AG04450 (cell line): ENCODE measurements at regions not wholly inside any gene's neighbourhood (a gene's known extent, or its start where the extent isn't known, plus 50 kb on each side); places are given as distances from the start of the nearest gene placed in this dataset.

Source experiments
- CTCF ChIA-PET: fragments of 300-600, 350-600 bp; formaldehyde crosslinking; extraction: SDS; loops from one replicate; lab custom pipeline; 2022; ENCODE audit warnings: antibody characterized with exemption, inconsistent platforms; lab: Charles Lee
- POLR2A ChIA-PET: fragments of 350-600 bp; formaldehyde crosslinking; extraction: SDS; loops from one replicate; lab custom pipeline; 2021; ENCODE audit warnings: antibody characterized with exemption, inconsistent platforms; lab: Yijun Ruan, JAX
- DNase-seq: peaks from one replicate; pipeline ENCODE4 v3.0.0-alpha.2; 2011; ENCODE audit warnings: low read depth, low spot score
- H3K27ac ChIP-seq: one replicate; pipeline ENCODE4 v1.5.1; 2012; ENCODE audit warnings: low read depth, low read length, control low read depth
- H3K27me3 ChIP-seq: one replicate; pipeline ENCODE4 v1.6.0; 2012; ENCODE audit warnings: low read length; ENCODE audit not compliant: control insufficient read depth, insufficient read depth
- H3K4me3 ChIP-seq: 2 replicates; pipeline ENCODE4 v1.5.1; 2011; ENCODE audit warnings: mild to moderate bottlenecking, low read depth, low read length, control low read depth
- H3K9me3 ChIP-seq: 2 replicates; pipeline ENCODE4 v1.5.1; 2012; ENCODE audit warnings: low read length; ENCODE audit not compliant: control insufficient read depth, insufficient read depth
- CTCF ChIP-seq: IDR thresholded peaks from 2 replicates; pipeline ENCODE4 v1.5.1; 2011; ENCODE audit warnings: low read depth, low read length, control low read depth, inconsistent platforms

- Histone ChIP-seq H3K27ac (no peak overlapping the region), H3K27me3 (no peaks in the 10 kb centered on the region), H3K4me3 (no peak overlapping the region), H3K9me3 (no peaks in the 10 kb centered on the region)
- ChIA-PET CTCF (no interaction called here), POLR2A (no interaction called here)
- no peak for TF ChIP-seq CTCF
- DNase-seq = no peak
These were observed 537.1 kb upstream of the ST8SIA4 start for GRCh38 chr5:101440173-101440572.

GRCh38 chr5:101437351-101437750 lies 534.3 kb upstream of the ST8SIA4 start:
- Histone ChIP-seq H3K27ac (no peak overlapping the region), H3K4me3 (no peak overlapping the region), H3K9me3 (no peaks in the 10 kb centered on the region), H3K27me3 (no peaks in the 10 kb centered on the region)
- TF ChIP-seq CTCF = no peak
- DNase-seq = no peak
- POLR2A ChIA-PET = no interaction called here
- CTCF ChIA-PET = no interaction called here

GRCh38 chr5:101435768-101436167 lies 532.7 kb upstream of the ST8SIA4 start:
- no peak for TF ChIP-seq CTCF
- no peaks in the 10 kb centered on the region for H3K9me3 ChIP-seq
- POLR2A ChIA-PET = no interaction called here
- no peak overlapping the region for H3K27ac ChIP-seq
- H3K27me3 ChIP-seq = no peaks in the 10 kb centered on the region
- no peak for DNase-seq
- CTCF ChIA-PET = no interaction called here
- H3K4me3 ChIP-seq = no peak overlapping the region

- no peak overlapping the region for H3K27ac ChIP-seq
- DNase-seq = no peak
- no peaks in the 10 kb centered on the region for H3K9me3 ChIP-seq
- no peaks in the 10 kb centered on the region for H3K27me3 ChIP-seq
- H3K4me3 ChIP-seq = no peak overlapping the region
- no peak for TF ChIP-seq CTCF
- POLR2A ChIA-PET = no interaction called here
- CTCF ChIA-PET = no interaction called here
These were observed 528.1 kb upstream of the ST8SIA4 start for GRCh38 chr5:101431201-101431600.

GRCh38 chr5:101430551-101430950 lies 527.5 kb upstream of the ST8SIA4 start:
- CTCF ChIA-PET = no interaction called here
- H3K27ac ChIP-seq = no peak overlapping the region
- H3K9me3 ChIP-seq = no peaks in the 10 kb centered on the region
- H3K4me3 ChIP-seq = no peak overlapping the region
- DNase-seq = no peak
- TF ChIP-seq CTCF = no peak
- H3K27me3 ChIP-seq = no peaks in the 10 kb centered on the region
- POLR2A ChIA-PET = no interaction called here
